Right lobe of liver (tissue), 4 donors: ENCODE measurements at regions not wholly inside any gene's neighbourhood (a gene's known extent, or its start where the extent isn't known, plus 50 kb on each side); places are given as distances from the start of the nearest gene placed in this dataset.

Experiments used
- POLR2A ChIP-seq: fragments of 450-650 bp; IDR thresholded peaks from one replicate; pipeline ENCODE4 v1.6.1; 2017; ENCODE audit warnings: antibody characterized with exemption, mild to moderate bottlenecking
- TF ChIP-seq, protein P1 (sequence below), 4 donors: fragments of 200-600 bp in 3 of 4; fragments of 450-650 bp in 1 of 4; IDR thresholded peaks; one replicate each; pipeline versions ENCODE4 v1.5.1 to v1.8.0; 2016 to 2022; ENCODE audit warnings: antibody characterized with exemption in 4 of 4, mild to moderate bottlenecking in 2 of 4
- donor health status: DM: no; HTN: no; CAD: no.
- donor health status: DM: no; HTN: no; CAD: no.
- donor health status: DM: no; HTN: yes; CAD: no.

DNA sequence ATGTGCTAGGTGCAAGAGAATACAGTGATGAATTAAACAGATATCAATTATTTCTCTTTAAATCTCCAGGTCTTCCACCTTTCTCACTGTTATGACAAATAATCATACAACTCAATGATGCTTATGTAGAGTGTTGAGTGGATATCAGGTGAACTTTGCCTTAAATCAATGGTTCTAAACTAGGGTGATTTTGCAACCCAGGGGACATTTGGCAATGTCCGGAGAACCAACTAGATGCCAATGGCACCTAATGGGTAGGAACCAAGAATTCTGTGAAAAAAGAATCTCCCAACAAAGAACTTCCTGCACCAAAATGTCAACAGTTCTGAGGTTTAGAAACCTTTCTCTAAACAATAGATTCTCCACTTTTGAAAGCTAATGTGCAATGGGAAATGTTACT, 52.0 kb upstream of the GDNF start:
- TF ChIP-seq, protein P1, sequence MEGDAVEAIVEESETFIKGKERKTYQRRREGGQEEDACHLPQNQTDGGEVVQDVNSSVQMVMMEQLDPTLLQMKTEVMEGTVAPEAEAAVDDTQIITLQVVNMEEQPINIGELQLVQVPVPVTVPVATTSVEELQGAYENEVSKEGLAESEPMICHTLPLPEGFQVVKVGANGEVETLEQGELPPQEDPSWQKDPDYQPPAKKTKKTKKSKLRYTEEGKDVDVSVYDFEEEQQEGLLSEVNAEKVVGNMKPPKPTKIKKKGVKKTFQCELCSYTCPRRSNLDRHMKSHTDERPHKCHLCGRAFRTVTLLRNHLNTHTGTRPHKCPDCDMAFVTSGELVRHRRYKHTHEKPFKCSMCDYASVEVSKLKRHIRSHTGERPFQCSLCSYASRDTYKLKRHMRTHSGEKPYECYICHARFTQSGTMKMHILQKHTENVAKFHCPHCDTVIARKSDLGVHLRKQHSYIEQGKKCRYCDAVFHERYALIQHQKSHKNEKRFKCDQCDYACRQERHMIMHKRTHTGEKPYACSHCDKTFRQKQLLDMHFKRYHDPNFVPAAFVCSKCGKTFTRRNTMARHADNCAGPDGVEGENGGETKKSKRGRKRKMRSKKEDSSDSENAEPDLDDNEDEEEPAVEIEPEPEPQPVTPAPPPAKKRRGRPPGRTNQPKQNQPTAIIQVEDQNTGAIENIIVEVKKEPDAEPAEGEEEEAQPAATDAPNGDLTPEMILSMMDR (IDR thresholded peaks at IDR 0.05): no peak
- TF ChIP-seq POLR2A: no peak
